HG03064 (cell line): ENCODE measurements at regions not wholly inside any gene's neighbourhood (a gene's known extent, or its start where the extent isn't known, plus 50 kb on each side); places are given as distances from the start of the nearest gene placed in this dataset.
"Not testable (repeated sequence)": the region's sequence is repeated elsewhere in the genome, so short reads cannot be mapped to it uniquely, and the experiment has no call there.

Experiments
- ATAC-seq: cut with Tn5 transposase; IDR thresholded peaks from one replicate; pipeline ENCODE4 v1.9.1; 2021; ENCODE audit warnings: low read depth; ENCODE audit not compliant: unreplicated experiment

DNA sequence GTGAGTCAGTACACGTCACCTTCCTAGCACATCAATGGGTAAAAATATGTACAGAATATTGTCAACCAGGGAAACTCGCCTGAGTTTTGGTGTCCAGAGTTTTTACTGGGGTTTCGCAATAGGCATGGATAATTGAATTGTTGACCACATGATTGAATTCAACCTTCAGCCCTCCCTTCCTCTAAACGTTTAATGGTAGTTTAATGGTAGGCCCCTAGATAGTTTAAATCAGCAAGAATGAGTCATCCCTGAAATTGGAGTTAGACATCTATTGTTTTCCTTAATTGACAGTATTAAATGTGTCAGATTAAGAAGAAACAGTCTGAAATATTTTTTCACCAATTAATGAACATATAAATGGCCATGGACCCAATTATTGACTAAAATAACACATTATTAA is 57.8 kb upstream of the CACNA2D1 start:
- no peak for ATAC-seq

DNA sequence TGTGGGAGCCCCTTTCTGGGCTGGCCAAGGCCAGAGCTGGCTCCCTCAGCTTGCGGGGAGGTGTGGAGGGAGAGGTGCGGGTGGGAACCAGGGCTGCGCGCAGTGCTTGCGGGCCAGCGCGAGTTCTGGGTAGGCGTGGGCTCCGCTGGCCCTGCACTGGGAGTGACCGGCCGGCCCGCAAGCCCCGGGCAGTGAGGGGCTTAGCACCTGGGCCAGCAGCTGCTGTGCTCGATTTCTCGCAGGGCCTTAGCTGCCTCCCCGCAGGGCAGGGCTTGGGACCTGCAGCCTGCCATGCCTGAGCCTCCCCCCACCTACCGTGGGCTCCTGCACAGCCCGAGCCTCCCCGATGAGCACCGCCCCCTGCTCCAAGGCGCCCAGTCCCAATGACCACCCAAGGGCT is 56.0 kb upstream of the CACNA2D1 start:
- ATAC-seq: not testable (repeated sequence)

DNA sequence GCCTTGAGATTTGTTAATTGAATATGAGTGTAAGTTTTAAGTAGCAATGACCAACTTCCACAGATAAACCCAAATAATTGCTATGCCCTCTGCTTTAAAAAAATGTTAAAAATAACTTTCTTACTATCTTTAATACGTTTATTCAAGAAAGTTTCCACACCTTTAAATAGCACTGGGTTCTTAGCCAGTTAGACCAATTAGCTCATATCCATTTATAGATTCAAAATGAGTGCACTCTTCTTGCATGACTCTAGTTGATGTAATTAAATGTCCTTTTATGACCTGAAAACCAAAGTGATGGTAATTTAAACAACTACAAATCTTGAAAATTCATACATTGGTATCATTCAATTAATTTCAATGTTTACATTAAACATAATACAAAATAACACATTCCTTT is 50.8 kb upstream of the CACNA2D1 start:
- no peak for ATAC-seq
